Nephron progenitor cell (in vitro differentiated cells): ENCODE measurements at regions not wholly inside any gene's neighbourhood (a gene's known extent, or its start where the extent isn't known, plus 50 kb on each side); places are given as distances from the start of the nearest gene placed in this dataset.

Experiments used
- DNase-seq: peaks from one replicate; pipeline ENCODE4 v3.0.0; 2021
- H3K27ac Mint-ChIP-seq: 2 replicates; pipeline ENCODE4 v1.8.0; 2021; ENCODE audit warnings: mild to moderate bottlenecking, moderate library complexity, mixed read lengths
- H3K27me3 Mint-ChIP-seq: 2 replicates; pipeline ENCODE4 v1.8.0; 2021; ENCODE audit warnings: mild to moderate bottlenecking, low read depth, mixed read lengths; ENCODE audit not compliant: poor library complexity
- H3K36me3 Mint-ChIP-seq: 2 replicates; pipeline ENCODE4 v1.8.0; 2021; ENCODE audit warnings: low read depth, mixed read lengths
- H3K4me1 Mint-ChIP-seq: 2 replicates; pipeline ENCODE4 v1.8.0; 2021; ENCODE audit warnings: mixed read lengths
- H3K4me3 Mint-ChIP-seq: 2 replicates; pipeline ENCODE4 v1.8.0; 2021; ENCODE audit warnings: mild to moderate bottlenecking, moderate library complexity, mixed read lengths
- H3K9me3 Mint-ChIP-seq: 2 replicates; pipeline ENCODE4 v1.8.0; 2021; ENCODE audit warnings: mild to moderate bottlenecking, moderate library complexity, mixed read lengths
- TF ChIP-seq, protein P1 (sequence below): fragments of 200-600 bp; sonication (generic); IDR thresholded peaks from 2 replicates; pipeline ENCODE4 v1.5.0; 2021; ENCODE audit warnings: antibody characterized with exemption

- peaks cover 39% of the 10 kb centered on the region for H3K4me1 Mint-ChIP-seq
- no peaks in the 10 kb centered on the region for H3K9me3 Mint-ChIP-seq
- TF ChIP-seq, protein P1, sequence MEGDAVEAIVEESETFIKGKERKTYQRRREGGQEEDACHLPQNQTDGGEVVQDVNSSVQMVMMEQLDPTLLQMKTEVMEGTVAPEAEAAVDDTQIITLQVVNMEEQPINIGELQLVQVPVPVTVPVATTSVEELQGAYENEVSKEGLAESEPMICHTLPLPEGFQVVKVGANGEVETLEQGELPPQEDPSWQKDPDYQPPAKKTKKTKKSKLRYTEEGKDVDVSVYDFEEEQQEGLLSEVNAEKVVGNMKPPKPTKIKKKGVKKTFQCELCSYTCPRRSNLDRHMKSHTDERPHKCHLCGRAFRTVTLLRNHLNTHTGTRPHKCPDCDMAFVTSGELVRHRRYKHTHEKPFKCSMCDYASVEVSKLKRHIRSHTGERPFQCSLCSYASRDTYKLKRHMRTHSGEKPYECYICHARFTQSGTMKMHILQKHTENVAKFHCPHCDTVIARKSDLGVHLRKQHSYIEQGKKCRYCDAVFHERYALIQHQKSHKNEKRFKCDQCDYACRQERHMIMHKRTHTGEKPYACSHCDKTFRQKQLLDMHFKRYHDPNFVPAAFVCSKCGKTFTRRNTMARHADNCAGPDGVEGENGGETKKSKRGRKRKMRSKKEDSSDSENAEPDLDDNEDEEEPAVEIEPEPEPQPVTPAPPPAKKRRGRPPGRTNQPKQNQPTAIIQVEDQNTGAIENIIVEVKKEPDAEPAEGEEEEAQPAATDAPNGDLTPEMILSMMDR, result no peak
- H3K4me3 Mint-ChIP-seq, result no peak overlapping the region
- peaks cover 28% of the 10 kb centered on the region for H3K27me3 Mint-ChIP-seq
- H3K27ac Mint-ChIP-seq, result no peak overlapping the region
- H3K36me3 Mint-ChIP-seq, result no peaks in the 10 kb centered on the region
- no peak for DNase-seq
These were observed 81.3 kb upstream of the LINGO1 start for GRCh38 chr15:77714023-77714422.

DNA sequence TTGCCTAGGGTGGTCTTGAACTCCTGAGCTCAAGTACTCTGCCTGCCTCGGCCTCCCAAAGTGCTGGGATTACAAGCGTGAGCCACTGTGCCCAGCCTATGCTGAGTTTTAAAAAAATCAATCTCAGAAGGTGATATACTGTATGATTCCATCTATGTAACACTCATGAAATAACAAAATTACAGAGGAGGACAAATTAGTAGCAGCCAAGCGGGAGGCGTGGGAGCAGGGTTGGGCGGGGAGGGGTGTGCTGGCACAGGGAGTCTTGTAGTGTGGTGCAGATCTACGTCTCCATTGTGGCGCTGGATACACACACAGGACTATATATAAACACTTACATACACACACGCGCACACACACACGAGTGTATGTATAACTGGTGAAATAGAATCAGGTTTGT, 80.6 kb upstream of the LINGO1 start:
- Mint-ChIP-seq H3K27ac (no peak overlapping the region), H3K4me1 (peaks cover 39% of the 10 kb centered on the region), H3K27me3 (peaks cover 31% of the 10 kb centered on the region), H3K36me3 (no peaks in the 10 kb centered on the region), H3K9me3 (no peaks in the 10 kb centered on the region), H3K4me3 (no peak overlapping the region)
- TF ChIP-seq, protein P1, result no peak
- DNase-seq, result no peak

GRCh38 chr15:77712438-77712837, 79.7 kb upstream of the LINGO1 start:
- no peak overlapping the region for H3K4me3 Mint-ChIP-seq
- no peaks in the 10 kb centered on the region for H3K36me3 Mint-ChIP-seq
- H3K27ac Mint-ChIP-seq, result no peak overlapping the region
- H3K27me3 Mint-ChIP-seq, result peaks cover 39% of the 10 kb centered on the region
- TF ChIP-seq, protein P1, result no peak
- no peak for DNase-seq
- peaks cover 39% of the 10 kb centered on the region for H3K4me1 Mint-ChIP-seq
- no peaks in the 10 kb centered on the region for H3K9me3 Mint-ChIP-seq

DNA sequence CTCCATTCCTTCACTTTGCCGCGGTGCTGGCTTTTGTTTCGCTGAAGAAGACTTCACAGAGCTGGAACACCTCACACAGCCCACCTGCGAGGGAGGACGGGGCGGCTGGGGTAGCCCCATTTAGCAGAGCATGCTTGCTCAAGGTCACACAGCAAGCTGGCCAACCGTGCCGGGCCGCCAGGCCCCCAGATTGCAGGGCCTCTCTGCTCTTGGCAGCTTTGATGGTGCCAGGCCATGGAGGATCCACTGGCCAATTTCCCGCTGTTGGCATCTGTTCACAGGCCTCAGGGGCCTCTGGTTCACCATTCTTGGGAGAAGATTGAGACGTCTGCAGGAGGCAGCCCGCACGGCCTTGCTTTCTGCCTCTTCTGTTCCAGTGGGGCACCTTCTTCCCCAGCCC, 77.9 kb upstream of the LINGO1 start:
- H3K27ac Mint-ChIP-seq, result no peak overlapping the region
- DNase-seq, result no peak
- H3K4me3 Mint-ChIP-seq, result no peak overlapping the region
- H3K27me3 Mint-ChIP-seq, result peaks cover 47% of the 10 kb centered on the region
- TF ChIP-seq, protein P1, result no peak
- H3K36me3 Mint-ChIP-seq, result no peaks in the 10 kb centered on the region
- peaks cover 27% of the 10 kb centered on the region for H3K4me1 Mint-ChIP-seq
- no peaks in the 10 kb centered on the region for H3K9me3 Mint-ChIP-seq

GRCh38 chr15:77710206-77710605, 77.5 kb upstream of the LINGO1 start:
- Mint-ChIP-seq H3K27me3 (peaks cover 49% of the 10 kb centered on the region), H3K36me3 (no peaks in the 10 kb centered on the region), H3K4me1 (peaks cover 26% of the 10 kb centered on the region), H3K4me3 (no peak overlapping the region), H3K27ac (no peak overlapping the region), H3K9me3 (no peaks in the 10 kb centered on the region)
- DNase-seq, result no peak
- TF ChIP-seq, protein P1, result no peak

- Mint-ChIP-seq H3K4me3 (no peak overlapping the region), H3K27ac (no peak overlapping the region), H3K9me3 (no peaks in the 10 kb centered on the region), H3K36me3 (no peaks in the 10 kb centered on the region), H3K27me3 (peaks cover 52% of the 10 kb centered on the region), H3K4me1 (peaks cover 18% of the 10 kb centered on the region)
- TF ChIP-seq, protein P1, result no peak
- DNase-seq, result no peak
These were observed 76.6 kb upstream of the LINGO1 start for GRCh38 chr15:77709135-77709886.
